ENCODE measurements at regions not wholly inside any gene's neighbourhood (a gene's known extent, or its start where the extent isn't known, plus 50 kb on each side); places are given as distances from the start of the nearest gene placed in this dataset.

GRCh38 chr7:94265456-94265855 lies 129.2 kb upstream of the COL1A2 start:
- Histone ChIP-seq H3K23ac (ENCODE audit: low read depth, low read length, poor library complexity) (no peak overlapping the region), H3K9ac (ENCODE audit: low read depth, low read length, poor library complexity) (no peak overlapping the region), H3K79me1 (ENCODE audit: low read depth, low read length) (no peaks in the 10 kb centered on the region), H3K27me3 (ENCODE audit: control insufficient read depth in 3 of 3, insufficient read depth in 3 of 3, low read depth in 1 of 3, low read length in 3 of 3) (no peaks in the 10 kb centered on the region), H4K8ac (ENCODE audit: low read depth, low read length) (no peak overlapping the region), H3K18ac (ENCODE audit: low read length) (no peak overlapping the region), H3K27ac (replicated peaks; ENCODE audit: low read length) (no peak overlapping the region), H2AFZ (ENCODE audit: low read length) (no peak overlapping the region), H3K4me3 (ENCODE audit: low read length in 2 of 2) (no peak overlapping the region), H2BK15ac (ENCODE audit: low read length) (no peak overlapping the region), H2BK12ac (ENCODE audit: low read length) (no peak overlapping the region), H2AK5ac (ENCODE audit: low read depth, low read length) (no peak overlapping the region), H3K4me2 (ENCODE audit: insufficient read depth, low read length, poor library complexity, severe bottlenecking) (no peak overlapping the region), H4K91ac (ENCODE audit: low read depth, low read length, poor library complexity) (no peak overlapping the region), H2BK5ac (ENCODE audit: low read length) (no peak overlapping the region), H3K4me1 (ENCODE audit: control insufficient read depth in 2 of 2, insufficient read depth in 1 of 2, low read depth in 1 of 2, low read length in 2 of 2) (peaks cover 0 to 2% of the 10 kb centered on the region in 2 donors), H2BK120ac (ENCODE audit: low read depth, low read length) (no peak overlapping the region), H3K36me3 (replicated peaks in 1 of 2; ENCODE audit: control insufficient read depth in 2 of 2, insufficient read depth in 2 of 2, low read length in 2 of 2) (no peaks in the 10 kb centered on the region), H3K9me3 (replicated peaks in 1 of 2; ENCODE audit: control insufficient read depth in 2 of 2, insufficient read depth in 1 of 2, low read depth in 1 of 2, low read length in 2 of 2) (no peaks in the 10 kb centered on the region), H3K14ac (ENCODE audit: low read length) (no peak overlapping the region), H3K4ac (ENCODE audit: low read length) (no peak overlapping the region)
- WGBS, 2 donors (ENCODE audit: extremely low coverage in 2 of 2, insufficient read length in 2 of 2, insufficient replicate concordance in 1 of 2), result no CpG with 5 or more reads among the region's 2 CpGs
- no peak for DNase-seq (ENCODE audit: low spot score)

GRCh38 chr7:94266238-94266644 lies 128.5 kb upstream of the COL1A2 start:
- WGBS, 2 donors (ENCODE audit: extremely low coverage in 2 of 2, insufficient read length in 2 of 2, insufficient replicate concordance in 1 of 2), result no CpG with 5 or more reads among the region's 3 CpGs
- no peak overlapping the region for H3K9ac ChIP-seq (ENCODE audit: low read depth, low read length, poor library complexity)
- no peak overlapping the region for H2AK5ac ChIP-seq (ENCODE audit: low read depth, low read length)
- H3K9me3 ChIP-seq (replicated peaks in 1 of 2; ENCODE audit: control insufficient read depth in 2 of 2, insufficient read depth in 1 of 2, low read depth in 1 of 2, low read length in 2 of 2), result no peaks in the 10 kb centered on the region
- H3K36me3 ChIP-seq (replicated peaks in 1 of 2; ENCODE audit: control insufficient read depth in 2 of 2, insufficient read depth in 2 of 2, low read length in 2 of 2), result no peaks in the 10 kb centered on the region
- no peak overlapping the region for H3K14ac ChIP-seq (ENCODE audit: low read length)
- H3K4me2 ChIP-seq (ENCODE audit: insufficient read depth, low read length, poor library complexity, severe bottlenecking), result no peak overlapping the region
- H4K91ac ChIP-seq (ENCODE audit: low read depth, low read length, poor library complexity), result no peak overlapping the region
- no peak overlapping the region for H2BK120ac ChIP-seq (ENCODE audit: low read depth, low read length)
- no peak overlapping the region for H3K4me3 ChIP-seq (ENCODE audit: low read length in 2 of 2)
- no peaks in the 10 kb centered on the region for H3K27me3 ChIP-seq (ENCODE audit: control insufficient read depth in 3 of 3, insufficient read depth in 3 of 3, low read depth in 1 of 3, low read length in 3 of 3)
- H2BK15ac ChIP-seq (ENCODE audit: low read length), result no peak overlapping the region
- no peak overlapping the region for H3K27ac ChIP-seq (replicated peaks; ENCODE audit: low read length)
- H4K8ac ChIP-seq (ENCODE audit: low read depth, low read length), result no peak overlapping the region
- no peak overlapping the region for H2BK5ac ChIP-seq (ENCODE audit: low read length)
- no peak overlapping the region for H2BK12ac ChIP-seq (ENCODE audit: low read length)
- no peak overlapping the region for H2AFZ ChIP-seq (ENCODE audit: low read length)
- no peak overlapping the region for H3K23ac ChIP-seq (ENCODE audit: low read depth, low read length, poor library complexity)
- no peak for DNase-seq (ENCODE audit: low spot score)
- peaks cover 0 to 2% of the 10 kb centered on the region in 2 donors for H3K4me1 ChIP-seq (ENCODE audit: control insufficient read depth in 2 of 2, insufficient read depth in 1 of 2, low read depth in 1 of 2, low read length in 2 of 2)
- no peaks in the 10 kb centered on the region for H3K79me1 ChIP-seq (ENCODE audit: low read depth, low read length)
- no peak overlapping the region for H3K18ac ChIP-seq (ENCODE audit: low read length)
- H3K4ac ChIP-seq (ENCODE audit: low read length), result no peak overlapping the region

GRCh38 chr7:94270772-94271171 lies 123.9 kb upstream of the COL1A2 start:
- WGBS, 2 donors (ENCODE audit: extremely low coverage in 2 of 2, insufficient read length in 2 of 2, insufficient replicate concordance in 1 of 2), result no CpG with 5 or more reads among the region's 1 CpG
- Histone ChIP-seq H3K4me3 (ENCODE audit: low read length in 2 of 2) (no peak overlapping the region), H3K9me3 (replicated peaks in 1 of 2; ENCODE audit: control insufficient read depth in 2 of 2, insufficient read depth in 1 of 2, low read depth in 1 of 2, low read length in 2 of 2) (peaks cover 0 to 7% of the 10 kb centered on the region in 2 donors), H3K27ac (replicated peaks; ENCODE audit: low read length) (no peak overlapping the region), H2AFZ (ENCODE audit: low read length) (no peak overlapping the region), H3K4me2 (ENCODE audit: insufficient read depth, low read length, poor library complexity, severe bottlenecking) (no peak overlapping the region), H3K9ac (ENCODE audit: low read depth, low read length, poor library complexity) (no peak overlapping the region), H2BK15ac (ENCODE audit: low read length) (no peak overlapping the region), H3K79me1 (ENCODE audit: low read depth, low read length) (no peaks in the 10 kb centered on the region), H4K91ac (ENCODE audit: low read depth, low read length, poor library complexity) (no peak overlapping the region), H2BK120ac (ENCODE audit: low read depth, low read length) (no peak overlapping the region), H4K8ac (ENCODE audit: low read depth, low read length) (no peak overlapping the region), H3K36me3 (replicated peaks in 1 of 2; ENCODE audit: control insufficient read depth in 2 of 2, insufficient read depth in 2 of 2, low read length in 2 of 2) (no peaks in the 10 kb centered on the region), H3K4ac (ENCODE audit: low read length) (no peak overlapping the region), H2BK5ac (ENCODE audit: low read length) (no peak overlapping the region), H3K27me3 (ENCODE audit: control insufficient read depth in 3 of 3, insufficient read depth in 3 of 3, low read depth in 1 of 3, low read length in 3 of 3) (no peaks in the 10 kb centered on the region), H3K18ac (ENCODE audit: low read length) (no peak overlapping the region), H2BK12ac (ENCODE audit: low read length) (no peak overlapping the region), H2AK5ac (ENCODE audit: low read depth, low read length) (no peak overlapping the region), H3K14ac (ENCODE audit: low read length) (no peak overlapping the region), H3K23ac (ENCODE audit: low read depth, low read length, poor library complexity) (no peak overlapping the region), H3K4me1 (ENCODE audit: control insufficient read depth in 2 of 2, insufficient read depth in 1 of 2, low read depth in 1 of 2, low read length in 2 of 2) (peaks cover 0 to 10% of the 10 kb centered on the region in 2 donors)
- no peak for DNase-seq (ENCODE audit: low spot score)

GRCh38 chr7:94272821-94273583 lies 121.7 kb upstream of the COL1A2 start:
- no peak overlapping the region for H2AFZ ChIP-seq (ENCODE audit: low read length)
- H2AK5ac ChIP-seq (ENCODE audit: low read depth, low read length), result no peak overlapping the region
- no peak for DNase-seq (ENCODE audit: low spot score)
- H3K4me3 ChIP-seq (ENCODE audit: low read length in 2 of 2), result no peak overlapping the region
- H3K36me3 ChIP-seq (replicated peaks in 1 of 2; ENCODE audit: control insufficient read depth in 2 of 2, insufficient read depth in 2 of 2, low read length in 2 of 2), result no peaks in the 10 kb centered on the region
- H4K8ac ChIP-seq (ENCODE audit: low read depth, low read length), result no peak overlapping the region
- H3K27ac ChIP-seq (replicated peaks; ENCODE audit: low read length), result no peak overlapping the region
- H3K4me1 ChIP-seq (ENCODE audit: control insufficient read depth in 2 of 2, insufficient read depth in 1 of 2, low read depth in 1 of 2, low read length in 2 of 2), result peaks cover 0 to 18% of the 10 kb centered on the region in 2 donors
- no peak overlapping the region for H2BK12ac ChIP-seq (ENCODE audit: low read length)
- H3K18ac ChIP-seq (ENCODE audit: low read length), result no peak overlapping the region
- no peak overlapping the region for H3K4ac ChIP-seq (ENCODE audit: low read length)
- H4K91ac ChIP-seq (ENCODE audit: low read depth, low read length, poor library complexity), result no peak overlapping the region
- H3K14ac ChIP-seq (ENCODE audit: low read length), result no peak overlapping the region
- no peaks in the 10 kb centered on the region for H3K79me1 ChIP-seq (ENCODE audit: low read depth, low read length)
- H3K4me2 ChIP-seq (ENCODE audit: insufficient read depth, low read length, poor library complexity, severe bottlenecking), result no peak overlapping the region
- no peaks in the 10 kb centered on the region for H3K27me3 ChIP-seq (ENCODE audit: control insufficient read depth in 3 of 3, insufficient read depth in 3 of 3, low read depth in 1 of 3, low read length in 3 of 3)
- H2BK15ac ChIP-seq (ENCODE audit: low read length), result no peak overlapping the region
- H3K9ac ChIP-seq (ENCODE audit: low read depth, low read length, poor library complexity), result no peak overlapping the region
- no peak overlapping the region for H3K23ac ChIP-seq (ENCODE audit: low read depth, low read length, poor library complexity)
- no peak overlapping the region for H2BK120ac ChIP-seq (ENCODE audit: low read depth, low read length)
- no CpG with 5 or more reads among the region's 1 CpG for WGBS, 2 donors (ENCODE audit: extremely low coverage in 2 of 2, insufficient read length in 2 of 2, insufficient replicate concordance in 1 of 2)
- H3K9me3 ChIP-seq (replicated peaks in 1 of 2; ENCODE audit: control insufficient read depth in 2 of 2, insufficient read depth in 1 of 2, low read depth in 1 of 2, low read length in 2 of 2), result peaks cover 0 to 7% of the 10 kb centered on the region in 2 donors
- H2BK5ac ChIP-seq (ENCODE audit: low read length), result no peak overlapping the region

Data from neuronal stem cell (in vitro differentiated cells).